Thyroid gland (tissue), 4 donors: ENCODE measurements at regions not wholly inside any gene's neighbourhood (a gene's known extent, or its start where the extent isn't known, plus 50 kb on each side); places are given as distances from the start of the nearest gene placed in this dataset.

Experiments
- DNase-seq, 2 donors: peaks; one replicate each; pipeline ENCODE4 v3.0.0-alpha.2; 2019
- H3K27ac ChIP-seq, 3 donors: fragments of 200-600 bp; sonication (generic); 1 replicate in 2 of 3; 2 replicates in 1 of 3; pipeline ENCODE4 v1.5.1; 2016 to 2019; ENCODE audit warnings: mild to moderate bottlenecking in 1 of 3, moderate library complexity in 1 of 3
- H3K27me3 ChIP-seq: fragments of 200-600 bp; sonication (generic); one replicate; pipeline ENCODE4 v1.5.1; 2019
- H3K36me3 ChIP-seq, 2 donors: fragments of 200-600 bp; sonication (generic); one replicate each; pipeline ENCODE4 v1.5.1; 2016 to 2019
- H3K4me1 ChIP-seq, 2 donors: fragments of 200-600 bp; sonication (generic); one replicate each; pipeline ENCODE4 v1.5.1; 2017 to 2019
- H3K4me3 ChIP-seq, 3 donors: fragments of 200-600 bp; sonication (generic); replicated peaks in 1 of 3; 1 replicate in 2 of 3; 2 replicates in 1 of 3; pipeline ENCODE4 v1.5.1; 2016; ENCODE audit warnings: mild to moderate bottlenecking in 1 of 3
- H3K9me3 ChIP-seq: fragments of 200-600 bp; sonication (generic); one replicate; pipeline ENCODE4 v1.5.1; 2017
- POLR2A ChIP-seq, 2 donors: fragments of 450-650 bp; IDR thresholded peaks; one replicate each; pipeline ENCODE4 v1.6.1; 2017; ENCODE audit warnings: antibody characterized with exemption in 2 of 2, mild to moderate bottlenecking in 2 of 2, moderate library complexity in 1 of 2
- WGBS, 2 donors: methylation state at CpG; one replicate each; pipeline ENCODE4 v1.1.5; 2017; 5-methylcytosine and 5-hydroxymethylcytosine counted together
- intact Hi-C: fragments of 100-400 bp; cut with DNase I; formaldehyde crosslinking; loops from one replicate; pipeline ENCODE4 v1.15.1; 2023
- TF ChIP-seq, protein P1 (sequence below), 6 experiments: fragments of 200-600 bp in 3 of 6; fragments of 450-650 bp in 3 of 6; sonication (generic) in 3 of 6; IDR thresholded peaks; one replicate each; pipeline ENCODE4 v1.5.1; 2016 to 2019; ENCODE audit warnings: antibody characterized with exemption in 6 of 6, mild to moderate bottlenecking in 2 of 6, inconsistent platforms in 1 of 6, moderate library complexity in 1 of 6

- Histone ChIP-seq H3K27ac (no peak overlapping the region), H3K4me1 (peaks cover 5 to 13% of the 10 kb centered on the region in 2 donors), H3K9me3 (no peaks in the 10 kb centered on the region), H3K4me3 (no peak overlapping the region), H3K27me3 (no peaks in the 10 kb centered on the region), H3K36me3 (no peaks in the 10 kb centered on the region)
- TF ChIP-seq, protein P1, sequence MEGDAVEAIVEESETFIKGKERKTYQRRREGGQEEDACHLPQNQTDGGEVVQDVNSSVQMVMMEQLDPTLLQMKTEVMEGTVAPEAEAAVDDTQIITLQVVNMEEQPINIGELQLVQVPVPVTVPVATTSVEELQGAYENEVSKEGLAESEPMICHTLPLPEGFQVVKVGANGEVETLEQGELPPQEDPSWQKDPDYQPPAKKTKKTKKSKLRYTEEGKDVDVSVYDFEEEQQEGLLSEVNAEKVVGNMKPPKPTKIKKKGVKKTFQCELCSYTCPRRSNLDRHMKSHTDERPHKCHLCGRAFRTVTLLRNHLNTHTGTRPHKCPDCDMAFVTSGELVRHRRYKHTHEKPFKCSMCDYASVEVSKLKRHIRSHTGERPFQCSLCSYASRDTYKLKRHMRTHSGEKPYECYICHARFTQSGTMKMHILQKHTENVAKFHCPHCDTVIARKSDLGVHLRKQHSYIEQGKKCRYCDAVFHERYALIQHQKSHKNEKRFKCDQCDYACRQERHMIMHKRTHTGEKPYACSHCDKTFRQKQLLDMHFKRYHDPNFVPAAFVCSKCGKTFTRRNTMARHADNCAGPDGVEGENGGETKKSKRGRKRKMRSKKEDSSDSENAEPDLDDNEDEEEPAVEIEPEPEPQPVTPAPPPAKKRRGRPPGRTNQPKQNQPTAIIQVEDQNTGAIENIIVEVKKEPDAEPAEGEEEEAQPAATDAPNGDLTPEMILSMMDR (IDR thresholded peaks at IDR 0.05) = no peak
- no peak for TF ChIP-seq POLR2A (IDR thresholded peaks at IDR 0.05)
- no peak for DNase-seq
- WGBS, 2 donors = 88 to 98% methylated on average over 2 of the region's 2 CpGs
- intact Hi-C loops = no loop called here
Measured at GRCh38 chr4:144868309-144868708, 222.4 kb downstream of the HHIP start.

GRCh38 chr4:144872508-144873225 lies 225.3 kb downstream of the ANAPC10 start:
- 23 to 31% methylated on average over 10 of the region's 10 CpGs for WGBS, 2 donors
- peaks cover 5 to 13% of the 10 kb centered on the region in 2 donors for H3K4me1 ChIP-seq
- DNase-seq = peak; percentile 8 to 24
- no peak for TF ChIP-seq POLR2A (IDR thresholded peaks at IDR 0.05)
- TF ChIP-seq, protein P1 (IDR thresholded peaks at IDR 0.05) = no peak
- intact Hi-C loops = no loop called here
- no peaks in the 10 kb centered on the region for H3K27me3 ChIP-seq
- peak overlapping the region in 1 of 3 donors; percentile 20 for H3K27ac ChIP-seq
- no peak overlapping the region for H3K4me3 ChIP-seq
- H3K9me3 ChIP-seq = no peaks in the 10 kb centered on the region
- no peaks in the 10 kb centered on the region for H3K36me3 ChIP-seq

DNA sequence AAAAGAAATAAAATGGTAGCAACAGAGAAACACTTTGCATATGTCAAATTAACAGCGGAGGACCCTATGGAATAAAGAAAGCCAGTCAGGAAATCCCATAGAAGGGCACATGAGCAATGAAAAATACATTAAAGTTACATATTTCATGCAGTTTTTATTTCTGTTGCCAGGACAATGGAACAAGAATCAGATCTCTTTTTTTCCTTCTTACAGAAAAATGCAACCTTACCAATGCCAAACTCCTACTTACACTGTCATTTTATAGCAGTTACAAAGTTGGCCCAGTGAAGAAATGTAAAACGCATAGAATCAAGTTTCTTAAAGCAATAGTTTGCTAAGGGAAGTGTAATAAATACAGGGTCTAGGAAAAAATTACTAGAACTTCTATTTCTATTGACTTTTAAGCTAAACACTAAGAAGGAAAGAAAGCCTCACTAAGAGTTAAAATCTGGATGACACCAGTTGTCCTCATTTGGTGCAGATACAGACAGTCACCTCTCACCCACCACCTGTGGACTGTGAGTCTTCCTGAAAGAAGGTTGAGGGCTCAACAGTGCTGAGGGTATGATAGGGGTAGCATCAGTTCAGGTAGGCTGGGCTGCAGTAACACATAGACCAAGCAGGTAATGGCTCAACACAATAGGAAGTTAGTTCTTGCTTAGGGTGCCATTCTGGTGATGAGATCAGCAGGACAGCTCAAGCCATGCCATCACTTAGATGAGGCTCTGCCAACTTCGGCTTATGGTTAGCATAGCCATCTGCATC lies 224.6 kb downstream of the ANAPC10 start:
- no peaks in the 10 kb centered on the region for H3K27me3 ChIP-seq
- H3K27ac ChIP-seq = no peak overlapping the region
- peaks cover 5 to 13% of the 10 kb centered on the region in 2 donors for H3K4me1 ChIP-seq
- no peak overlapping the region for H3K4me3 ChIP-seq
- no peaks in the 10 kb centered on the region for H3K36me3 ChIP-seq
- WGBS, 2 donors = 92% methylated on average over 3 of the region's 3 CpGs
- no peak for TF ChIP-seq POLR2A (IDR thresholded peaks at IDR 0.05)
- TF ChIP-seq, protein P1 (IDR thresholded peaks at IDR 0.05) = no peak
- H3K9me3 ChIP-seq = no peaks in the 10 kb centered on the region
- intact Hi-C loops = no loop called here
- DNase-seq = no peak

- Histone ChIP-seq H3K27me3 (no peaks in the 10 kb centered on the region), H3K4me3 (no peak overlapping the region), H3K36me3 (no peaks in the 10 kb centered on the region), H3K9me3 (no peaks in the 10 kb centered on the region), H3K4me1 (no peaks in the 10 kb centered on the region), H3K27ac (no peak overlapping the region)
- peak; percentile 13 to 24 for DNase-seq
- WGBS, 2 donors = 82 to 93% methylated on average over 3 of the region's 3 CpGs
- intact Hi-C loops = no loop called here
- TF ChIP-seq POLR2A (IDR thresholded peaks at IDR 0.05) = no peak
- TF ChIP-seq, protein P1 (IDR thresholded peaks at IDR 0.05) = no peak
Measured at GRCh38 chr4:144894573-144894972, 203.4 kb downstream of the ANAPC10 start.

DNA sequence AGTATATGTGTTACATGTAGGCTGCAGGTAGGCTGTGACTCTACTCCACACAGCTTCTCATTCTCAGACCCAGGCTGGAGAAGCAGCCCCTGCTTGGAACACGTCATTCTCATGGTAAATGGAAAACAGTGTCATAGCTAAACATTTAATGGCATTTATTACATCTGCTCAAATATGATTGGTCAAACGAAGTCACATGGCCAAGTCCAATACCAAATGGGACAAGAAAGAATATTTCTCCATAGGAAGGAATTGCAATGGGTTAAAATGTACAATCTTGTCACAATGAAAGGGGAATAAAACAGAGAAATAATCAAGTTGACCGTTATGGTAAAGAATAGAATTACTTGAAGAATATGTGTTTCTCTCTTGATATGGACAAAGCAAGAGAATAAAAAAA lies 198.6 kb downstream of the ANAPC10 start:
- no peak for TF ChIP-seq POLR2A (IDR thresholded peaks at IDR 0.05)
- TF ChIP-seq, protein P1 (IDR thresholded peaks at IDR 0.05) = no peak
- Histone ChIP-seq H3K27ac (no peak overlapping the region), H3K27me3 (no peaks in the 10 kb centered on the region), H3K4me3 (no peak overlapping the region), H3K36me3 (no peaks in the 10 kb centered on the region), H3K9me3 (no peaks in the 10 kb centered on the region), H3K4me1 (no peaks in the 10 kb centered on the region)
- 84 to 92% methylated on average over 3 of the region's 3 CpGs for WGBS, 2 donors
- intact Hi-C loops = no loop called here
- DNase-seq = no peak
